Peyer's patch (tissue), 4 donors: ENCODE measurements at regions not wholly inside any gene's neighbourhood (a gene's known extent, or its start where the extent isn't known, plus 50 kb on each side); places are given as distances from the start of the nearest gene placed in this dataset.

Source experiments
- DNase-seq, 3 donors: peaks; one replicate each; pipeline ENCODE4 v3.0.0-alpha.2; 2017 to 2019
- H3K27ac ChIP-seq, 4 donors: fragments of 200-600 bp; sonication (generic); one replicate each; pipeline ENCODE4 v1.5.1; 2016 to 2019
- H3K27me3 ChIP-seq, 2 donors: fragments of 200-600 bp; sonication (generic); one replicate each; pipeline ENCODE4 v1.5.1; 2019
- H3K36me3 ChIP-seq, 3 donors: fragments of 200-600 bp; sonication (generic); one replicate each; pipeline ENCODE4 v1.5.1; 2016 to 2019
- H3K4me1 ChIP-seq, 4 donors: fragments of 200-600 bp; sonication (generic); one replicate each; pipeline ENCODE4 v1.5.1; 2016 to 2019
- H3K4me3 ChIP-seq, 4 donors: fragments of 200-600 bp; sonication (generic); 1 replicate in 3 of 4; 2 replicates in 1 of 4; pipeline ENCODE4 v1.5.1; 2016 to 2019; ENCODE audit warnings: mild to moderate bottlenecking in 1 of 4
- H3K9me3 ChIP-seq, 4 donors: fragments of 200-600 bp; sonication (generic); one replicate each; pipeline ENCODE4 v1.5.1; 2016 to 2019; ENCODE audit warnings: mild to moderate bottlenecking in 1 of 4
- CTCF ChIP-seq, 6 experiments: fragments of 450-650 bp in 4 of 6; fragments of 200-600 bp in 2 of 6; sonication (generic) in 1 of 6; IDR thresholded peaks; one replicate each; pipeline ENCODE4 v1.5.1; 2017 to 2019; ENCODE audit warnings: antibody characterized with exemption in 6 of 6, mild to moderate bottlenecking in 3 of 6, moderate library complexity in 1 of 6
- POLR2A ChIP-seq, 2 donors: fragments of 450-650 bp; IDR thresholded peaks; one replicate each; pipeline ENCODE4 v1.5.1; 2017; ENCODE audit warnings: antibody characterized with exemption in 2 of 2, mild to moderate bottlenecking in 2 of 2, moderate library complexity in 2 of 2

- H3K27ac ChIP-seq = no peak overlapping the region
- H3K4me1 ChIP-seq = no peaks in the 10 kb centered on the region
- no peak for DNase-seq
- no peak overlapping the region for H3K4me3 ChIP-seq
- no peaks in the 10 kb centered on the region for H3K27me3 ChIP-seq
- TF ChIP-seq POLR2A (IDR thresholded peaks at IDR 0.05) (no peak), CTCF (IDR thresholded peaks at IDR 0.05) (no peak)
- no peaks in the 10 kb centered on the region for H3K9me3 ChIP-seq
- no peaks in the 10 kb centered on the region for H3K36me3 ChIP-seq
These were observed 912.8 kb downstream of the GALC start for GRCh38 chr14:87080146-87080545.

GRCh38 chr14:87079416-87079815 is 913.6 kb downstream of the GALC start:
- Histone ChIP-seq H3K4me3 (no peak overlapping the region), H3K36me3 (no peaks in the 10 kb centered on the region), H3K27ac (no peak overlapping the region), H3K27me3 (no peaks in the 10 kb centered on the region), H3K4me1 (no peaks in the 10 kb centered on the region), H3K9me3 (no peaks in the 10 kb centered on the region)
- TF ChIP-seq POLR2A (IDR thresholded peaks at IDR 0.05) = no peak
- no peak for TF ChIP-seq CTCF (IDR thresholded peaks at IDR 0.05)
- DNase-seq = no peak

- no peaks in the 10 kb centered on the region for H3K9me3 ChIP-seq
- TF ChIP-seq POLR2A (IDR thresholded peaks at IDR 0.05) (no peak), CTCF (IDR thresholded peaks at IDR 0.05) (no peak)
- H3K27me3 ChIP-seq = no peaks in the 10 kb centered on the region
- H3K36me3 ChIP-seq = no peaks in the 10 kb centered on the region
- no peak overlapping the region for H3K27ac ChIP-seq
- no peaks in the 10 kb centered on the region for H3K4me1 ChIP-seq
- no peak for DNase-seq
- H3K4me3 ChIP-seq = no peak overlapping the region
These were observed 916.1 kb downstream of the GALC start for GRCh38 chr14:87076922-87077321.

GRCh38 chr14:87076146-87076545 is 916.8 kb downstream of the GALC start:
- no peaks in the 10 kb centered on the region for H3K4me1 ChIP-seq
- TF ChIP-seq POLR2A (IDR thresholded peaks at IDR 0.05) = no peak
- no peak for TF ChIP-seq CTCF (IDR thresholded peaks at IDR 0.05)
- no peaks in the 10 kb centered on the region for H3K9me3 ChIP-seq
- no peak for DNase-seq
- H3K36me3 ChIP-seq = no peaks in the 10 kb centered on the region
- H3K27ac ChIP-seq = no peak overlapping the region
- no peaks in the 10 kb centered on the region for H3K27me3 ChIP-seq
- H3K4me3 ChIP-seq = no peak overlapping the region

- no peak overlapping the region for H3K4me3 ChIP-seq
- H3K4me1 ChIP-seq = no peaks in the 10 kb centered on the region
- TF ChIP-seq POLR2A (IDR thresholded peaks at IDR 0.05) = no peak
- no peak for TF ChIP-seq CTCF (IDR thresholded peaks at IDR 0.05)
- no peaks in the 10 kb centered on the region for H3K9me3 ChIP-seq
- H3K27ac ChIP-seq = no peak overlapping the region
- no peaks in the 10 kb centered on the region for H3K27me3 ChIP-seq
- DNase-seq = no peak
- no peaks in the 10 kb centered on the region for H3K36me3 ChIP-seq
These were observed 919.0 kb downstream of the GALC start for GRCh38 chr14:87073880-87074570.

- Histone ChIP-seq H3K4me3 (no peak overlapping the region), H3K27me3 (no peaks in the 10 kb centered on the region), H3K9me3 (no peaks in the 10 kb centered on the region), H3K4me1 (no peaks in the 10 kb centered on the region), H3K36me3 (no peaks in the 10 kb centered on the region), H3K27ac (no peak overlapping the region)
- no peak for TF ChIP-seq POLR2A (IDR thresholded peaks at IDR 0.05)
- no peak for TF ChIP-seq CTCF (IDR thresholded peaks at IDR 0.05)
- no peak for DNase-seq
These were observed 925.4 kb downstream of the GALC start for GRCh38 chr14:87067591-87067990.
